Limb (tissue), 2 donors: ENCODE measurements at regions not wholly inside any gene's neighbourhood (a gene's known extent, or its start where the extent isn't known, plus 50 kb on each side); places are given as distances from the start of the nearest gene placed in this dataset.

Source experiments
- DNase-seq, 2 donors: peaks; one replicate each; pipeline ENCODE4 v3.0.0-alpha.2; 2016; ENCODE audit errors: extremely low spot score in 2 of 2

GRCh38 chr4:59223292-59223941 is 1976.7 kb upstream of the ADGRL3 start:
- DNase-seq: no peak

- no peak for DNase-seq
Observed at GRCh38 chr4:59238212-59238611, 1961.9 kb upstream of the ADGRL3 start.

GRCh38 chr4:59240011-59240410 is 1960.1 kb upstream of the ADGRL3 start:
- no peak for DNase-seq

- no peak for DNase-seq
Observed at GRCh38 chr4:59243038-59243437, 1957.1 kb upstream of the ADGRL3 start.

- DNase-seq: no peak
Observed at GRCh38 chr4:59247032-59247431, 1953.1 kb upstream of the ADGRL3 start.

- no peak for DNase-seq
Observed at GRCh38 chr4:59248313-59248712, 1951.8 kb upstream of the ADGRL3 start.

- no peak for DNase-seq
Observed at GRCh38 chr4:59249110-59249509, 1951.0 kb upstream of the ADGRL3 start.

GRCh38 chr4:59258002-59258401 is 1942.1 kb upstream of the ADGRL3 start:
- DNase-seq: no peak

GRCh38 chr4:59307609-59308008 is 1892.5 kb upstream of the ADGRL3 start:
- no peak for DNase-seq

GRCh38 chr4:59314637-59315036 is 1885.5 kb upstream of the ADGRL3 start:
- no peak for DNase-seq

- peak in 1 of 2 donors; percentile 18 for DNase-seq
Observed at GRCh38 chr4:59339631-59340030, 1860.5 kb upstream of the ADGRL3 start.

GRCh38 chr4:59341506-59341905 is 1858.6 kb upstream of the ADGRL3 start:
- peak in 1 of 2 donors; percentile 7 for DNase-seq

GRCh38 chr4:59348949-59349348 is 1851.2 kb upstream of the ADGRL3 start:
- no peak for DNase-seq

GRCh38 chr4:59369229-59369628 is 1830.9 kb upstream of the ADGRL3 start:
- no peak for DNase-seq

- no peak for DNase-seq
Observed at GRCh38 chr4:59374416-59374815, 1825.7 kb upstream of the ADGRL3 start.

GRCh38 chr4:59380841-59381366 is 1819.2 kb upstream of the ADGRL3 start:
- DNase-seq: no peak

- DNase-seq: no peak
Observed at GRCh38 chr4:59381591-59381990, 1818.5 kb upstream of the ADGRL3 start.

GRCh38 chr4:59387759-59388758 is 1812.1 kb upstream of the ADGRL3 start:
- no peak for DNase-seq

- DNase-seq: no peak
Observed at GRCh38 chr4:59393780-59394179, 1806.3 kb upstream of the ADGRL3 start.

- no peak for DNase-seq
Observed at GRCh38 chr4:59400334-59400733, 1799.8 kb upstream of the ADGRL3 start.

GRCh38 chr4:59409647-59410046 is 1790.5 kb upstream of the ADGRL3 start:
- DNase-seq: no peak

GRCh38 chr4:59412739-59413138 is 1787.4 kb upstream of the ADGRL3 start:
- no peak for DNase-seq
